Neural progenitor cell (in vitro differentiated cells): ENCODE measurements at regions not wholly inside any gene's neighbourhood (a gene's known extent, or its start where the extent isn't known, plus 50 kb on each side); places are given as distances from the start of the nearest gene placed in this dataset.

Source experiments
- CTCF ChIP-seq: fragments of 200-600 bp; sonication (generic); IDR thresholded peaks from 2 replicates; pipeline ENCODE4 v1.5.1; 2017; ENCODE audit warnings: antibody characterized with exemption, mild to moderate bottlenecking
- EZH2phosphoT487 ChIP-seq: fragments of 200-600 bp; sonication (generic); IDR thresholded peaks from 2 replicates; pipeline ENCODE4 v1.6.1; 2017; ENCODE audit warnings: antibody characterized with exemption

DNA sequence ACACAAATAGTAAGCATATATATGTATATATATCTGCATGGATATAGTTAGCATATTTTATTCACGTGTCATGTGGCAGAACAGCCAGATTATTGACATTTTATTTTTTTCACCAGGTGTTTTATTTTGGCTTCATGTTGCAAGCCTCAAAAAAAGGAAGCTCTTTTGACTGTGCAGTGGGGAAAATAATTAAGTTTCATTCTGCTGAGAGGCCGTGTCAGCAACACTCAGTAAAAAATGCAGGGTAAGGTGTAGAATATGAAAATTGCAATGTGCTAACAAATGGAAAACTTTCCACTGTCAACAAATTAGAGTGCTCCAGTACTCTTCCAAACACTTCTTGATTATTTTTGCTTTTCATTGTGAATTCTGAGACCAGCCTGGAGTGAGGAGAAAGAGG is 511.5 kb downstream of the GLUD2 start:
- TF ChIP-seq EZH2phosphoT487: no peak
- TF ChIP-seq CTCF: no peak
